Spleen (tissue), 7 donors: ENCODE measurements at regions not wholly inside any gene's neighbourhood (a gene's known extent, or its start where the extent isn't known, plus 50 kb on each side); places are given as distances from the start of the nearest gene placed in this dataset.

Source experiments
- CTCF ChIP-seq, 11 experiments: fragments of 200-600 bp in 7 of 11; fragments of 450-650 bp in 4 of 11; sonication (generic) in 4 of 11; IDR thresholded peaks in 8 of 11; conservative IDR thresholded peaks in 3 of 11; 1 replicate in 7 of 11; 2 replicates in 4 of 11; pipeline versions ENCODE4 v1.4.0 to v1.8.0; 2016 to 2021; ENCODE audit warnings: antibody characterized with exemption in 11 of 11, inconsistent platforms in 4 of 11, mild to moderate bottlenecking in 1 of 11
- POLR2A ChIP-seq, 3 donors: fragments of 450-650 bp; IDR thresholded peaks; one replicate each; pipeline ENCODE4 v1.5.1; 2017; ENCODE audit warnings: antibody characterized with exemption in 3 of 3, mild to moderate bottlenecking in 1 of 3
- POLR2AphosphoS5 ChIP-seq, 3 donors: sonication (generic); formaldehyde crosslinking; IDR thresholded peaks; one replicate each; pipeline ENCODE4 v1.5.1; 2017; ENCODE audit warnings: antibody characterized with exemption in 3 of 3
- donor health status: DM: no; HTN: no; CAD: no; lungs with moderate emphysema.
- donor health status: DM: no; HTN: no; CAD: no.
- donor health status: DM: no; HTN: no; CAD: no.

- TF ChIP-seq CTCF (IDR thresholded peaks at IDR 0.05 in 8 of 11, conservative IDR thresholded peaks at IDR 0.05 in 3 of 11) (no peak), POLR2AphosphoS5 (IDR thresholded peaks at IDR 0.05) (no peak), POLR2A (IDR thresholded peaks at IDR 0.05) (no peak)
Measured at GRCh38 chr15:58279654-58280053, 141.5 kb downstream of the AQP9 start.
